Endothelial cell of umbilical vein (primary cell): ENCODE measurements at regions not wholly inside any gene's neighbourhood (a gene's known extent, or its start where the extent isn't known, plus 50 kb on each side); places are given as distances from the start of the nearest gene placed in this dataset.

Source experiments
- BruUV-seq: library from RNA; stranded (reverse); fragments of 400-500 nt; replicated peaks from 2 replicates; lab custom pipeline; 2021; lab: Mats Ljungman, UMichigan
- CTCF ChIA-PET: fragments of 300-600, 350-600 bp; sonication (Branson Sonifier 250); formaldehyde crosslinking; loops from one replicate; lab custom pipeline; 2021; ENCODE audit warnings: antibody characterized with exemption, inconsistent platforms; lab: Charles Lee
- POLR2A ChIA-PET: fragments of 300-600, 350-600 bp; sonication (Branson Sonifier 250); formaldehyde crosslinking; loops from one replicate; lab custom pipeline; 2021; ENCODE audit warnings: antibody characterized with exemption, inconsistent platforms; lab: Charles Lee
- DNase-seq: peaks from one replicate; pipeline ENCODE4 v3.0.0-alpha.2; 2011; ENCODE audit warnings: low read depth, low spot score
- FAIRE-seq: peaks from 2 replicates; lab custom pipeline; 2011; peaks lifted over from hg19 to GRCh38; lab: Jason Lieb, UNC
- H2AFZ ChIP-seq: 2 replicates; pipeline ENCODE4 v1.6.0; 2012; ENCODE audit warnings: low read depth, low read length, control low read depth, inconsistent platforms
- H3K27ac ChIP-seq: 2 replicates; pipeline ENCODE4 v1.5.1; 2011; ENCODE audit warnings: low read depth, mild to moderate bottlenecking, control low read depth, low read length, moderate library complexity; ENCODE audit not compliant: insufficient read depth
- H3K27me3 ChIP-seq, 2 experiments: 2 replicates each; pipeline versions ENCODE4 v1.6.0 to v1.6.1; 2011; ENCODE audit warnings: low read length in 2 of 2, mixed read lengths in 1 of 2; ENCODE audit not compliant: control insufficient read depth in 2 of 2, insufficient read depth in 2 of 2
- H3K36me3 ChIP-seq, 2 experiments: 2 replicates in 1 of 2; 3 replicates in 1 of 2; pipeline ENCODE4 v1.5.1; 2011; ENCODE audit warnings: low read length in 2 of 2, mild to moderate bottlenecking in 1 of 2, moderate library complexity in 1 of 2; ENCODE audit not compliant: control insufficient read depth in 2 of 2, insufficient read depth in 2 of 2; ENCODE audit errors: extremely low read depth in 1 of 2
- H3K4me1 ChIP-seq: 3 replicates; pipeline ENCODE4 v1.5.1; 2011; ENCODE audit warnings: mild to moderate bottlenecking, low read length; ENCODE audit not compliant: control insufficient read depth, insufficient read depth; ENCODE audit errors: extremely low read depth
- H3K4me2 ChIP-seq: 2 replicates; pipeline ENCODE4 v1.6.1; 2011; ENCODE audit warnings: low read length, control low read depth, mixed read lengths; ENCODE audit not compliant: insufficient read depth
- H3K4me3 ChIP-seq, 3 experiments: fragments of 200-600 bp in 1 of 3; sonication (generic), shearing (Covaris generic) in 1 of 3; replicated peaks in 1 of 3; 2 replicates each; pipeline ENCODE4 v1.5.1; 2011 to 2016; ENCODE audit warnings: control low read depth in 3 of 3, low read length in 3 of 3, mild to moderate bottlenecking in 2 of 3, inconsistent platforms in 1 of 3, low read depth in 1 of 3, moderate library complexity in 1 of 3; ENCODE audit not compliant: insufficient read depth in 1 of 3
- H3K79me2 ChIP-seq: 2 replicates; pipeline ENCODE4 v1.6.0; 2012; ENCODE audit warnings: low read length, inconsistent platforms; ENCODE audit not compliant: control insufficient read depth, insufficient read depth
- H3K9ac ChIP-seq: replicated peaks from 2 replicates; pipeline ENCODE3; 2011; ENCODE audit warnings: low read length, control low read depth; ENCODE audit not compliant: insufficient read depth; ENCODE audit errors: extremely low read depth
- H3K9me1 ChIP-seq: replicated peaks from 3 replicates; pipeline ENCODE4 v1.6.0; 2011; ENCODE audit warnings: mild to moderate bottlenecking, low read length; ENCODE audit not compliant: control insufficient read depth, insufficient read depth; ENCODE audit errors: extremely low read depth
- H3K9me3 ChIP-seq: replicated peaks from 2 replicates; pipeline ENCODE4 v1.5.1; 2012; ENCODE audit warnings: low read length, inconsistent platforms; ENCODE audit not compliant: control insufficient read depth, insufficient read depth
- H4K20me1 ChIP-seq: replicated peaks from 2 replicates; pipeline ENCODE3; 2011; ENCODE audit warnings: mild to moderate bottlenecking, low read length; ENCODE audit not compliant: control insufficient read depth, insufficient read depth; ENCODE audit errors: extremely low read depth
- CTCF ChIP-seq, 2 donors: IDR thresholded peaks; 1 replicate in 1 of 2; 2 replicates in 1 of 2; pipeline ENCODE4 v1.5.1; 2011; ENCODE audit warnings: low read length in 2 of 2, mild to moderate bottlenecking in 2 of 2, moderate library complexity in 2 of 2, control low read depth in 1 of 2, inconsistent platforms in 1 of 2, low read depth in 1 of 2; ENCODE audit not compliant: insufficient read depth in 1 of 2; ENCODE audit errors: extremely low read depth in 1 of 2
- EZH2 ChIP-seq: IDR thresholded peaks from 2 replicates; pipeline ENCODE4 v1.6.1; 2012; ENCODE audit warnings: borderline replicate concordance, low read depth, mild to moderate bottlenecking, moderate library complexity, low read length, inconsistent platforms; ENCODE audit not compliant: severe bottlenecking
- FOS ChIP-seq: IDR thresholded peaks from 2 replicates; pipeline ENCODE4 v1.6.1; 2011; ENCODE audit warnings: mild to moderate bottlenecking, low read length, moderate library complexity, borderline replicate concordance; ENCODE audit not compliant: insufficient read depth
- GATA2 ChIP-seq: IDR thresholded peaks from 2 replicates; pipeline ENCODE4 v1.7.0; 2011; ENCODE audit warnings: low read depth, mild to moderate bottlenecking, moderate library complexity, mixed read lengths, low read length; ENCODE audit not compliant: insufficient read length, insufficient read depth
- JUN ChIP-seq: IDR thresholded peaks from 2 replicates; pipeline ENCODE4 v1.6.1; 2011; ENCODE audit warnings: borderline replicate concordance, low read depth; ENCODE audit not compliant: insufficient read length, insufficient read depth
- MAX ChIP-seq: IDR thresholded peaks from 2 replicates; pipeline ENCODE4 v1.6.1; 2011; ENCODE audit not compliant: insufficient read depth, insufficient read length
- MYC ChIP-seq: IDR thresholded peaks from one replicate; pipeline ENCODE4 v1.6.1; 2011; ENCODE audit warnings: mild to moderate bottlenecking, low read depth, low read length
- POLR2A ChIP-seq: IDR thresholded peaks from 2 replicates; pipeline ENCODE4 v1.6.1; 2012; ENCODE audit warnings: low read depth, mild to moderate bottlenecking, control low read depth, low read length
- POLR2AphosphoS5 ChIP-seq: IDR thresholded peaks from 2 replicates; pipeline ENCODE4 v1.6.1; 2012; ENCODE audit warnings: low read depth, mild to moderate bottlenecking, control low read depth, low read length, moderate library complexity; ENCODE audit not compliant: insufficient read depth
- dilution Hi-C: fragments of 300-500 bp; cut with MboI; formaldehyde crosslinking; loops from one replicate; pipeline ENCODE4 v1.15.0; 2019; ENCODE audit warnings: low sequenced_read_pairs; ENCODE audit not compliant: extremely low pct_ligation_motif_present
- intact Hi-C: fragments of 100-400 bp; cut with micrococcal nuclease; formaldehyde crosslinking; loops from one replicate; pipeline ENCODE4 v1.10.0; 2022

GRCh38 chr3:117853923-117854668 lies 1144.5 kb downstream of the TUSC7 start:
- Histone ChIP-seq H3K4me2 (no peak overlapping the region), H3K79me2 (no peaks in the 10 kb centered on the region), H3K9ac (no peak overlapping the region), H3K36me3 (no peaks in the 10 kb centered on the region), H4K20me1 (no peaks in the 10 kb centered on the region), H3K9me1 (no peaks in the 10 kb centered on the region), H3K4me3 (no peak overlapping the region), H3K27ac (no peak overlapping the region), H3K9me3 (no peaks in the 10 kb centered on the region), H3K27me3 (no peaks in the 10 kb centered on the region), H3K4me1 (peaks cover 2% of the 10 kb centered on the region), H2AFZ (no peak overlapping the region)
- TF ChIP-seq GATA2, result peak; percentile 95
- TF ChIP-seq EZH2, result no peak
- TF ChIP-seq POLR2AphosphoS5, result peak; percentile 18
- peak; percentile 37 for TF ChIP-seq FOS
- FAIRE-seq, result peak; percentile 59
- intact Hi-C loops (loop anchor here (10.0 kb wide), 1 partner anchor 209 kb away; no protein-coding TSS in a partner anchor), dilution Hi-C loops (no loop called here)
- peak; percentile 32 for DNase-seq
- no TSS peak for BruUV-seq
- POLR2A ChIA-PET, result no interaction called here
- CTCF ChIA-PET, result no interaction called here

GRCh38 chr3:117856354-117856753 lies 1146.8 kb downstream of the TUSC7 start:
- no peak overlapping the region for H3K4me2 ChIP-seq
- no peaks in the 10 kb centered on the region for H3K79me2 ChIP-seq
- H3K27ac ChIP-seq, result no peak overlapping the region
- FAIRE-seq (no peak), DNase-seq (peak; percentile 17)
- TF ChIP-seq GATA2 (no peak), POLR2A (no peak), POLR2AphosphoS5 (no peak), FOS (no peak), EZH2 (no peak), MAX (no peak), MYC (no peak), CTCF (IDR thresholded peaks at IDR 0.05; ENCODE audit: extremely low read depth in 1 of 2, insufficient read depth in 1 of 2, low read depth in 1 of 2, low read length in 2 of 2) (no peak), JUN (no peak)
- H3K9ac ChIP-seq, result no peak overlapping the region
- no peak overlapping the region for H3K4me3 ChIP-seq
- H2AFZ ChIP-seq, result no peak overlapping the region
- POLR2A ChIA-PET, result no interaction called here
- dilution Hi-C loops, result no loop called here
- H3K9me1 ChIP-seq, result no peaks in the 10 kb centered on the region
- no peaks in the 10 kb centered on the region for H3K27me3 ChIP-seq
- intact Hi-C loops, result loop anchor here (10.0 kb wide), 1 partner anchor 212 kb away; no protein-coding TSS in a partner anchor
- H4K20me1 ChIP-seq, result no peaks in the 10 kb centered on the region
- CTCF ChIA-PET, result no interaction called here
- BruUV-seq, result no TSS peak
- peaks cover 2% of the 10 kb centered on the region for H3K4me1 ChIP-seq
- H3K9me3 ChIP-seq, result no peaks in the 10 kb centered on the region
- H3K36me3 ChIP-seq, result no peaks in the 10 kb centered on the region
